Loucy (cell line): ENCODE measurements at regions not wholly inside any gene's neighbourhood (a gene's known extent, or its start where the extent isn't known, plus 50 kb on each side); places are given as distances from the start of the nearest gene placed in this dataset.

Experiments
- H2AFZ ChIP-seq: fragments of 200-600 bp; sonication (generic); 2 replicates; pipeline ENCODE4 v1.6.0; 2016; ENCODE audit warnings: antibody characterized with exemption, mild to moderate bottlenecking, low read length, moderate library complexity
- H3F3A ChIP-seq: fragments of 200-600 bp; 2 replicates; pipeline ENCODE4 v1.6.0; 2016; ENCODE audit warnings: antibody characterized with exemption, low read depth, mild to moderate bottlenecking
- H3K27me3 ChIP-seq: fragments of 200-600 bp; sonication (generic); 2 replicates; pipeline ENCODE4 v1.6.1; 2014; ENCODE audit warnings: low read length, mild to moderate bottlenecking; ENCODE audit not compliant: insufficient read depth, poor library complexity, severe bottlenecking
- H3K36me3 ChIP-seq: fragments of 200-600 bp; sonication (generic); 2 replicates; pipeline ENCODE4 v1.6.1; 2016; ENCODE audit warnings: low read length; ENCODE audit not compliant: insufficient read depth
- H3K4me1 ChIP-seq: fragments of 200-600 bp; sonication (generic); 2 replicates; pipeline ENCODE4 v1.5.1; 2014; ENCODE audit warnings: low read length, mild to moderate bottlenecking; ENCODE audit not compliant: insufficient read depth, poor library complexity, severe bottlenecking
- H3K4me2 ChIP-seq: fragments of 200-600 bp; sonication (generic); 2 replicates; pipeline ENCODE4 v1.6.0; 2014; ENCODE audit warnings: antibody characterized with exemption, low read length, low read depth, mild to moderate bottlenecking; ENCODE audit not compliant: poor library complexity, severe bottlenecking
- H3K4me3 ChIP-seq: fragments of 200-600 bp; sonication (generic); 2 replicates; pipeline ENCODE4 v1.5.1; 2014; ENCODE audit warnings: low read length, mild to moderate bottlenecking, mixed read lengths; ENCODE audit not compliant: poor library complexity, severe bottlenecking
- H3K79me2 ChIP-seq: fragments of 200-600 bp; sonication (generic); 2 replicates; pipeline ENCODE4 v1.6.1; 2014; ENCODE audit warnings: low read length; ENCODE audit not compliant: insufficient read depth
- H3K9ac ChIP-seq: fragments of 200-600 bp; sonication (generic); 2 replicates; pipeline ENCODE4 v1.6.0; 2014; ENCODE audit warnings: mild to moderate bottlenecking, low read depth, low read length, moderate library complexity; ENCODE audit not compliant: poor library complexity, severe bottlenecking
- H3K9me2 ChIP-seq: fragments of 200-600 bp; sonication (generic); replicated peaks from 2 replicates; pipeline ENCODE4 v1.6.1; 2016; ENCODE audit warnings: low read depth, low read length, mixed read lengths
- H3K9me3 ChIP-seq: fragments of 200-600 bp; sonication (generic); 2 replicates; pipeline ENCODE4 v1.6.1; 2014; ENCODE audit warnings: mild to moderate bottlenecking, antibody characterized with exemption, low read length, low read depth; ENCODE audit not compliant: insufficient read depth
- H4K20me1 ChIP-seq: fragments of 200-600 bp; sonication (generic); 2 replicates; pipeline ENCODE4 v1.6.0; 2014; ENCODE audit warnings: antibody characterized with exemption, low read length, mild to moderate bottlenecking; ENCODE audit not compliant: insufficient read depth, poor library complexity, severe bottlenecking
- EZH2phosphoT487 ChIP-seq: fragments of 200-600 bp; IDR thresholded peaks from 2 replicates; pipeline ENCODE4 v1.6.1; 2018; ENCODE audit warnings: antibody characterized with exemption, mild to moderate bottlenecking, moderate library complexity, borderline replicate concordance
- TF ChIP-seq, protein P1 (sequence below): fragments of 200-600 bp; sonication (generic); conservative IDR thresholded peaks from 2 replicates; pipeline ENCODE4 v1.5.1; 2014; ENCODE audit warnings: mild to moderate bottlenecking, antibody characterized with exemption, low read length

- Histone ChIP-seq H4K20me1 (peaks cover 5% of the 10 kb centered on the region), H3K36me3 (no peaks in the 10 kb centered on the region; the same call in 1 of the 2 replicates), H3K79me2 (peaks cover 29% of the 10 kb centered on the region; the same call in 1 of the 2 replicates)
These were observed 97.8 kb downstream of the ZNF674 start for GRCh38 chrX:46447384-46447783.

DNA sequence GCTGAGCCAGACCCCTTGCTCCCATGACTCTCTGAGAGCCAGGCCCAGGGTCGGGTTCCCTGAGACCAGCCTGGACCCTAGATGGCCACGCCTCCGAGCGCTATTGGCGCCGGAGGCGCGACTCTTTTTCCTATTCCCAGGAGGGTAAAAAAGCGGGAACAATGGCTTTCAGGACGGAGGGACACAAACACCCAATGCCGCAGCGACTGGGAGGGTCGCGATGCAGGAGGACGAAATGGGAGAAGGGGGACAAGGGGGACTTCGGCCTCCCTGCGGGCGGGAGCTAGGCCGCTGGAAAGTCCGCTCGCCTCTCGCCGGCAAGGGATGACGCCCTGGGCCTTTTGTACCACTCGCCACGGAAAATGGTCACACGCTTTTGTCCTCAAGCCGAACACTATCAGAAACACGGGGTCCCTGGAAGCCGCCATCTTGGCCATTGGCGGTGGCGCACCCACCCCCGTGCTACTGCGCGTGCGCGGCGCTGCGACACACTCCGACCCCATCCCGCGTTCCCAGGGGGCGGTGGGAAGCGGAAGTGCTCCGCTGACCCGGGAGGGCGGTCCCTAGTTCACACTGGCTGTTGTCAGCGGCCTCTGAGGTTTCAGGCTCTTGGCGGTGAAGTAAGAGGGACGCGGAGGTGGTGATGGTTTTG lies 98.4 kb downstream of the ZNF674 start:
- Histone ChIP-seq H3K4me1 (peaks cover 9% of the 10 kb centered on the region), H2AFZ (peak overlapping the region; percentile 95), H3K9me2 (no peaks in the 10 kb centered on the region), H3K4me2 (peak overlapping the region; percentile 93), H3K79me2 (peaks cover 29% of the 10 kb centered on the region; the same call in 1 of the 2 replicates), H3K9ac (peak overlapping the region; percentile 96), H3K4me3 (peak overlapping the region; percentile 98), H4K20me1 (peaks cover 5% of the 10 kb centered on the region), H3K9me3 (no peaks in the 10 kb centered on the region), H3F3A (no peaks in the 10 kb centered on the region), H3K27me3 (no peaks in the 10 kb centered on the region), H3K36me3 (no peaks in the 10 kb centered on the region; the same call in 1 of the 2 replicates)
- no peak for TF ChIP-seq EZH2phosphoT487
- TF ChIP-seq, protein P1, sequence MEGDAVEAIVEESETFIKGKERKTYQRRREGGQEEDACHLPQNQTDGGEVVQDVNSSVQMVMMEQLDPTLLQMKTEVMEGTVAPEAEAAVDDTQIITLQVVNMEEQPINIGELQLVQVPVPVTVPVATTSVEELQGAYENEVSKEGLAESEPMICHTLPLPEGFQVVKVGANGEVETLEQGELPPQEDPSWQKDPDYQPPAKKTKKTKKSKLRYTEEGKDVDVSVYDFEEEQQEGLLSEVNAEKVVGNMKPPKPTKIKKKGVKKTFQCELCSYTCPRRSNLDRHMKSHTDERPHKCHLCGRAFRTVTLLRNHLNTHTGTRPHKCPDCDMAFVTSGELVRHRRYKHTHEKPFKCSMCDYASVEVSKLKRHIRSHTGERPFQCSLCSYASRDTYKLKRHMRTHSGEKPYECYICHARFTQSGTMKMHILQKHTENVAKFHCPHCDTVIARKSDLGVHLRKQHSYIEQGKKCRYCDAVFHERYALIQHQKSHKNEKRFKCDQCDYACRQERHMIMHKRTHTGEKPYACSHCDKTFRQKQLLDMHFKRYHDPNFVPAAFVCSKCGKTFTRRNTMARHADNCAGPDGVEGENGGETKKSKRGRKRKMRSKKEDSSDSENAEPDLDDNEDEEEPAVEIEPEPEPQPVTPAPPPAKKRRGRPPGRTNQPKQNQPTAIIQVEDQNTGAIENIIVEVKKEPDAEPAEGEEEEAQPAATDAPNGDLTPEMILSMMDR: no peak

More at GRCh38 chrX:46447384-46447783, 97.8 kb downstream of the ZNF674 start:
- TF ChIP-seq, protein P1: no peak
- TF ChIP-seq EZH2phosphoT487: no peak
- no peaks in the 10 kb centered on the region for H3F3A ChIP-seq
- peak overlapping the region; percentile 70; the same call in 1 of the 2 replicates for H2AFZ ChIP-seq
- H3K4me1 ChIP-seq: peaks cover 9% of the 10 kb centered on the region
- H3K4me3 ChIP-seq: peak overlapping the region; percentile 98
- H3K4me2 ChIP-seq: peak overlapping the region; percentile 86
- no peaks in the 10 kb centered on the region for H3K9me2 ChIP-seq
- peak overlapping the region; percentile 77 for H3K9ac ChIP-seq
- H3K9me3 ChIP-seq: no peaks in the 10 kb centered on the region
- no peaks in the 10 kb centered on the region for H3K27me3 ChIP-seq

DNA sequence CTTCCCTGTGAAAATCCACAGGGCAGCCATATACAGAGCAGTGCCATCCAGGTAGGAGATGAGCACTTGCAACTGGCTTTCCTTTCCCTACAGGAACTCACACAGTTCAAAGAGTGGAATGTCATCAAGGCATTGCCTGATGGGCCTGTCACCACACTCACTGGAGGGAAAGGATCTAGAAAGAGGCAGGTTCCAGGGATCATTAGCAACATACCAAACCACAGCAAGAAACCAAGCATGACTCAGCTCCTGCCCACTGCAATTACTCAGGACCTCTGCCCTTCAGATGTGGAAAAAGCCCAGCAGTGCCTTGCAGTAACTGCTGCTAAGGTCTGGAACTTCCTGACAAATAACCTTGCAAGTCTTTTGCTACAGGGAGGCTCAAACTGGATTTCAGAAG lies 101.2 kb downstream of the ZNF674 start:
- Histone ChIP-seq H3F3A (no peaks in the 10 kb centered on the region), H3K9me2 (no peaks in the 10 kb centered on the region), H3K36me3 (no peaks in the 10 kb centered on the region), H3K9me3 (no peaks in the 10 kb centered on the region), H4K20me1 (peaks cover 5% of the 10 kb centered on the region), H3K9ac (no peak overlapping the region), H3K4me1 (peaks cover 9% of the 10 kb centered on the region), H3K79me2 (peaks cover 19% of the 10 kb centered on the region; the same call in 1 of the 2 replicates), H3K27me3 (no peaks in the 10 kb centered on the region), H3K4me2 (peak overlapping the region; percentile 1), H3K4me3 (no peak overlapping the region), H2AFZ (peak overlapping the region; percentile 56)
- TF ChIP-seq EZH2phosphoT487: no peak
- TF ChIP-seq, protein P1: no peak
